ENCODE measurements at regions not wholly inside any gene's neighbourhood (a gene's known extent, or its start where the extent isn't known, plus 50 kb on each side); places are given as distances from the start of the nearest gene placed in this dataset.

GRCh38 chr12:93081810-93082165, 152.7 kb upstream of the EEA1 start:
- H3K27ac ChIP-seq: no peak overlapping the region
- 93 to 98% (median 94%) methylated on average over 4 of the region's 4 CpGs for WGBS, 3 donors
- H3K36me3 ChIP-seq: no peaks in the 10 kb centered on the region

GRCh38 chr12:93085383-93086287, 156.5 kb upstream of the EEA1 start:
- H3K27ac ChIP-seq: no peak overlapping the region
- no peak for DNase-seq
- H3K4me1 ChIP-seq (ENCODE audit: insufficient read depth): no peaks in the 10 kb centered on the region
- intact Hi-C loops (cut with DNase I): no loop called here
- H3K27me3 ChIP-seq: no peaks in the 10 kb centered on the region
- H3K9me3 ChIP-seq: no peaks in the 10 kb centered on the region
- H3K36me3 ChIP-seq: no peaks in the 10 kb centered on the region
- 86 to 91% (median 89%) methylated on average over 4 of the region's 4 CpGs for WGBS, 3 donors
- H3K4me3 ChIP-seq: no peak overlapping the region
- no peak for TF ChIP-seq POLR2A (IDR thresholded peaks at IDR 0.05)
- TF ChIP-seq, protein P1, sequence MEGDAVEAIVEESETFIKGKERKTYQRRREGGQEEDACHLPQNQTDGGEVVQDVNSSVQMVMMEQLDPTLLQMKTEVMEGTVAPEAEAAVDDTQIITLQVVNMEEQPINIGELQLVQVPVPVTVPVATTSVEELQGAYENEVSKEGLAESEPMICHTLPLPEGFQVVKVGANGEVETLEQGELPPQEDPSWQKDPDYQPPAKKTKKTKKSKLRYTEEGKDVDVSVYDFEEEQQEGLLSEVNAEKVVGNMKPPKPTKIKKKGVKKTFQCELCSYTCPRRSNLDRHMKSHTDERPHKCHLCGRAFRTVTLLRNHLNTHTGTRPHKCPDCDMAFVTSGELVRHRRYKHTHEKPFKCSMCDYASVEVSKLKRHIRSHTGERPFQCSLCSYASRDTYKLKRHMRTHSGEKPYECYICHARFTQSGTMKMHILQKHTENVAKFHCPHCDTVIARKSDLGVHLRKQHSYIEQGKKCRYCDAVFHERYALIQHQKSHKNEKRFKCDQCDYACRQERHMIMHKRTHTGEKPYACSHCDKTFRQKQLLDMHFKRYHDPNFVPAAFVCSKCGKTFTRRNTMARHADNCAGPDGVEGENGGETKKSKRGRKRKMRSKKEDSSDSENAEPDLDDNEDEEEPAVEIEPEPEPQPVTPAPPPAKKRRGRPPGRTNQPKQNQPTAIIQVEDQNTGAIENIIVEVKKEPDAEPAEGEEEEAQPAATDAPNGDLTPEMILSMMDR (IDR thresholded peaks at IDR 0.05): no peak
- no peak for TF ChIP-seq EP300 (IDR thresholded peaks at IDR 0.05)

More at GRCh38 chr12:93081810-93082165, 152.7 kb upstream of the EEA1 start:
- no peaks in the 10 kb centered on the region for H3K4me1 ChIP-seq (ENCODE audit: insufficient read depth)
- DNase-seq: no peak
- H3K9me3 ChIP-seq: no peaks in the 10 kb centered on the region
- no peak for TF ChIP-seq EP300 (IDR thresholded peaks at IDR 0.05)
- TF ChIP-seq POLR2A (IDR thresholded peaks at IDR 0.05): no peak
- TF ChIP-seq, protein P1 (IDR thresholded peaks at IDR 0.05): no peak
- no peak overlapping the region for H3K4me3 ChIP-seq
- intact Hi-C loops (cut with DNase I): no loop called here
- no peaks in the 10 kb centered on the region for H3K27me3 ChIP-seq

- TF ChIP-seq, protein P1 (IDR thresholded peaks at IDR 0.05): no peak
- TF ChIP-seq POLR2A (IDR thresholded peaks at IDR 0.05) (no peak), EP300 (IDR thresholded peaks at IDR 0.05) (no peak)
- H3K27ac ChIP-seq: no peak overlapping the region
- no peaks in the 10 kb centered on the region for H3K36me3 ChIP-seq
- no peaks in the 10 kb centered on the region for H3K9me3 ChIP-seq
- H3K4me3 ChIP-seq: no peak overlapping the region
- no peak for DNase-seq
- no peaks in the 10 kb centered on the region for H3K27me3 ChIP-seq
- 94 to 99% (median 99%) methylated on average over 3 of the region's 3 CpGs for WGBS, 3 donors
- intact Hi-C loops (cut with DNase I): no loop called here
- H3K4me1 ChIP-seq (ENCODE audit: insufficient read depth): no peaks in the 10 kb centered on the region
Observed at GRCh38 chr12:93086288-93086727, 157.2 kb upstream of the EEA1 start.

GRCh38 chr12:93087840-93088610, 158.9 kb upstream of the EEA1 start:
- 64 to 77% (median 73%) methylated on average over 6 of the region's 6 CpGs for WGBS, 3 donors

More at GRCh38 chr12:93087840-93088610, 158.9 kb upstream of the EEA1 start:
- Histone ChIP-seq H3K27ac (no peak overlapping the region), H3K4me1 (ENCODE audit: insufficient read depth) (no peaks in the 10 kb centered on the region), H3K4me3 (no peak overlapping the region), H3K9me3 (no peaks in the 10 kb centered on the region), H3K36me3 (no peaks in the 10 kb centered on the region), H3K27me3 (no peaks in the 10 kb centered on the region)
- TF ChIP-seq POLR2A (IDR thresholded peaks at IDR 0.05): no peak
- TF ChIP-seq, protein P1 (IDR thresholded peaks at IDR 0.05): no peak
- no peak for TF ChIP-seq EP300 (IDR thresholded peaks at IDR 0.05)
- no peak for DNase-seq
- intact Hi-C loops (cut with DNase I): no loop called here

Data from ovary (tissue), 7 donors.